ENCODE measurements at regions not wholly inside any gene's neighbourhood (a gene's known extent, or its start where the extent isn't known, plus 50 kb on each side); places are given as distances from the start of the nearest gene placed in this dataset.

DNA sequence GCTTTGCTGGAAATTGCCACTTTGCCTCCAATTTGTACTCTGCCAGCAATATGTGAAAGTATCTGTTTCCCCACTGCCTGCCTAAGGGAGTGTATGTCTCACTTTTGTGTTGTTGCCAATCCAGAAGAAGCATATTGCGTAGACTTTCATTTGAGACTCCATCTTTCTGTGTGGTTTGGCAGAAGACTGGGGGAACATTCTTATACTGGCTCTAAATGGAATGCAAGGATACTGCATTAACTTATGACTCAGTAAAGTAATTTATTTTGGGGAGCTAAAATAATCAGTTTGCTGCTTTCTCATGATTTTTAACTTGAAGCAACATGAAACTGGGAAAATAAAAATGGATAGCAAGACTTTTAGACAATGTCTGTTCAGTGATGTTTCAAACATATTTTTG, 107.7 kb upstream of the TMPRSS2 start:
- TF ChIP-seq, protein P1, sequence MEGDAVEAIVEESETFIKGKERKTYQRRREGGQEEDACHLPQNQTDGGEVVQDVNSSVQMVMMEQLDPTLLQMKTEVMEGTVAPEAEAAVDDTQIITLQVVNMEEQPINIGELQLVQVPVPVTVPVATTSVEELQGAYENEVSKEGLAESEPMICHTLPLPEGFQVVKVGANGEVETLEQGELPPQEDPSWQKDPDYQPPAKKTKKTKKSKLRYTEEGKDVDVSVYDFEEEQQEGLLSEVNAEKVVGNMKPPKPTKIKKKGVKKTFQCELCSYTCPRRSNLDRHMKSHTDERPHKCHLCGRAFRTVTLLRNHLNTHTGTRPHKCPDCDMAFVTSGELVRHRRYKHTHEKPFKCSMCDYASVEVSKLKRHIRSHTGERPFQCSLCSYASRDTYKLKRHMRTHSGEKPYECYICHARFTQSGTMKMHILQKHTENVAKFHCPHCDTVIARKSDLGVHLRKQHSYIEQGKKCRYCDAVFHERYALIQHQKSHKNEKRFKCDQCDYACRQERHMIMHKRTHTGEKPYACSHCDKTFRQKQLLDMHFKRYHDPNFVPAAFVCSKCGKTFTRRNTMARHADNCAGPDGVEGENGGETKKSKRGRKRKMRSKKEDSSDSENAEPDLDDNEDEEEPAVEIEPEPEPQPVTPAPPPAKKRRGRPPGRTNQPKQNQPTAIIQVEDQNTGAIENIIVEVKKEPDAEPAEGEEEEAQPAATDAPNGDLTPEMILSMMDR (IDR thresholded peaks at IDR 0.05; ENCODE audit: low read depth, low read length), result no peak
- no peak for TF ChIP-seq EZH2phosphoT487 (IDR thresholded peaks at IDR 0.05; ENCODE audit: low read depth)
